ENCODE measurements at regions not wholly inside any gene's neighbourhood (a gene's known extent, or its start where the extent isn't known, plus 50 kb on each side); places are given as distances from the start of the nearest gene placed in this dataset.
"Not testable (repeated sequence)": the region's sequence is repeated elsewhere in the genome, so short reads cannot be mapped to it uniquely, and the experiment has no call there.

- no peaks in the 10 kb centered on the region for H3K27me3 Mint-ChIP-seq
- intact Hi-C loops (cut with micrococcal nuclease): no loop called here
- TF ChIP-seq CTCF (IDR thresholded peaks at IDR 0.05): no peak
- ChIA-PET CTCF (no interaction called here), POLR2A (no interaction called here)
- H3K27ac Mint-ChIP-seq: no peak overlapping the region
- no peaks in the 10 kb centered on the region for H3K4me1 Mint-ChIP-seq
- no peak overlapping the region for H3K4me3 Mint-ChIP-seq
- H3K9me3 Mint-ChIP-seq: no peaks in the 10 kb centered on the region
- H3K36me3 Mint-ChIP-seq (ENCODE audit: low read depth): no peaks in the 10 kb centered on the region
- ATAC-seq (ENCODE audit: low read depth): no peak
- no peak for DNase-seq
Observed at GRCh38 chr9:25094518-25094917, 548.8 kb upstream of the IZUMO3 start.

GRCh38 chr9:25078202-25078601, 532.5 kb upstream of the IZUMO3 start:
- Mint-ChIP-seq H3K27ac (no peak overlapping the region), H3K4me1 (no peaks in the 10 kb centered on the region), H3K27me3 (no peaks in the 10 kb centered on the region), H3K36me3 (ENCODE audit: low read depth) (no peaks in the 10 kb centered on the region), H3K4me3 (no peak overlapping the region), H3K9me3 (no peaks in the 10 kb centered on the region)
- ATAC-seq (ENCODE audit: low read depth) (no peak), DNase-seq (no peak)
- ChIA-PET CTCF (no interaction called here), POLR2A (no interaction called here)
- intact Hi-C loops (cut with micrococcal nuclease): no loop called here
- no peak for TF ChIP-seq CTCF (IDR thresholded peaks at IDR 0.05)

- ChIA-PET POLR2A (no interaction called here), CTCF (no interaction called here)
- no peak overlapping the region for H3K27ac Mint-ChIP-seq
- intact Hi-C loops (cut with micrococcal nuclease): no loop called here
- no peaks in the 10 kb centered on the region for H3K4me1 Mint-ChIP-seq
- DNase-seq (no peak), ATAC-seq (ENCODE audit: low read depth) (no peak)
- no peak overlapping the region for H3K4me3 Mint-ChIP-seq
- H3K27me3 Mint-ChIP-seq: no peaks in the 10 kb centered on the region
- TF ChIP-seq CTCF (IDR thresholded peaks at IDR 0.05): no peak
- H3K36me3 Mint-ChIP-seq (ENCODE audit: low read depth): no peaks in the 10 kb centered on the region
- H3K9me3 Mint-ChIP-seq: peaks cover 2% of the 10 kb centered on the region
Observed at GRCh38 chr9:25048098-25048724, 502.5 kb upstream of the IZUMO3 start.

GRCh38 chr9:25045469-25045868, 499.8 kb upstream of the IZUMO3 start:
- H3K4me3 Mint-ChIP-seq; ATAC-seq (ENCODE audit: low read depth); H3K36me3 Mint-ChIP-seq (ENCODE audit: low read depth); CTCF ChIA-PET; H3K27me3 Mint-ChIP-seq; H3K9me3 Mint-ChIP-seq; H3K4me1 Mint-ChIP-seq; DNase-seq; intact Hi-C loops (cut with micrococcal nuclease); POLR2A ChIA-PET; H3K27ac Mint-ChIP-seq: not testable (repeated sequence)

GRCh38 chr9:25029743-25030142, 484.0 kb upstream of the IZUMO3 start:
- H3K27ac Mint-ChIP-seq: no peak overlapping the region
- peaks cover 6% of the 10 kb centered on the region for H3K9me3 Mint-ChIP-seq
- no peaks in the 10 kb centered on the region for H3K36me3 Mint-ChIP-seq (ENCODE audit: low read depth)
- ATAC-seq (ENCODE audit: low read depth) (no peak), DNase-seq (no peak)
- intact Hi-C loops (cut with micrococcal nuclease): no loop called here
- TF ChIP-seq CTCF (IDR thresholded peaks at IDR 0.05): no peak
- no peak overlapping the region for H3K4me3 Mint-ChIP-seq
- CTCF ChIA-PET: no interaction called here
- no peaks in the 10 kb centered on the region for H3K27me3 Mint-ChIP-seq
- POLR2A ChIA-PET: no interaction called here
- H3K4me1 Mint-ChIP-seq: no peaks in the 10 kb centered on the region

GRCh38 chr9:25025686-25026085, 480.0 kb upstream of the IZUMO3 start:
- Mint-ChIP-seq H3K36me3 (ENCODE audit: low read depth) (no peaks in the 10 kb centered on the region), H3K27ac (no peak overlapping the region), H3K4me3 (no peak overlapping the region), H3K27me3 (no peaks in the 10 kb centered on the region), H3K4me1 (no peaks in the 10 kb centered on the region), H3K9me3 (peaks cover 14% of the 10 kb centered on the region)
- ATAC-seq (ENCODE audit: low read depth) (no peak), DNase-seq (no peak)
- no peak for TF ChIP-seq CTCF (IDR thresholded peaks at IDR 0.05)
- ChIA-PET CTCF (no interaction called here), POLR2A (no interaction called here)
- intact Hi-C loops (cut with micrococcal nuclease): no loop called here

All from activated B cell treated with CpG ODN at 0.5 μM for 24 hours (primary cell).